ENCODE measurements at regions not wholly inside any gene's neighbourhood (a gene's known extent, or its start where the extent isn't known, plus 50 kb on each side); places are given as distances from the start of the nearest gene placed in this dataset.

DNA sequence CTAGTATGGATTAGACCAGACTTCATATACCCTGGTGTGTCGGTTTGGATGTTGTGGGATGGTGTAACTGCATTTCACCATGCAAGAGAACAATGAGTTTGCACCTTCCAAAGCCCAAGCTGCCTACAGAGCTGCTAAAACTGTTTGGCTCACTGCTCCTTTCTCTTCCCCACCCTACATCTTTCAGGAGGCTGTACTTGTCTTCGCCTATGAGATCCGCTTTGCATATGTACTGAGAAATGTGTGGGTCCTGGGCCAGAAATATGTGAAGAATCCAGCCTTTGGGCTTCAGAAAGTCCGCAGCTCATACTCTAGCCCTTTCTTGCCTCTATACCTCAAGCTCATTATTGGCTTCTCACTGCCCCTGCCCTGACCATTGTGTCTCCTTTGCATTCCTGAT, 1060.0 kb downstream of the NTRK3 start:
- TF ChIP-seq, protein P1, sequence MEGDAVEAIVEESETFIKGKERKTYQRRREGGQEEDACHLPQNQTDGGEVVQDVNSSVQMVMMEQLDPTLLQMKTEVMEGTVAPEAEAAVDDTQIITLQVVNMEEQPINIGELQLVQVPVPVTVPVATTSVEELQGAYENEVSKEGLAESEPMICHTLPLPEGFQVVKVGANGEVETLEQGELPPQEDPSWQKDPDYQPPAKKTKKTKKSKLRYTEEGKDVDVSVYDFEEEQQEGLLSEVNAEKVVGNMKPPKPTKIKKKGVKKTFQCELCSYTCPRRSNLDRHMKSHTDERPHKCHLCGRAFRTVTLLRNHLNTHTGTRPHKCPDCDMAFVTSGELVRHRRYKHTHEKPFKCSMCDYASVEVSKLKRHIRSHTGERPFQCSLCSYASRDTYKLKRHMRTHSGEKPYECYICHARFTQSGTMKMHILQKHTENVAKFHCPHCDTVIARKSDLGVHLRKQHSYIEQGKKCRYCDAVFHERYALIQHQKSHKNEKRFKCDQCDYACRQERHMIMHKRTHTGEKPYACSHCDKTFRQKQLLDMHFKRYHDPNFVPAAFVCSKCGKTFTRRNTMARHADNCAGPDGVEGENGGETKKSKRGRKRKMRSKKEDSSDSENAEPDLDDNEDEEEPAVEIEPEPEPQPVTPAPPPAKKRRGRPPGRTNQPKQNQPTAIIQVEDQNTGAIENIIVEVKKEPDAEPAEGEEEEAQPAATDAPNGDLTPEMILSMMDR (IDR thresholded peaks at IDR 0.05): no peak
- TF ChIP-seq POLR2A (IDR thresholded peaks at IDR 0.05): no peak
